ENCODE measurements at regions not wholly inside any gene's neighbourhood (a gene's known extent, or its start where the extent isn't known, plus 50 kb on each side); places are given as distances from the start of the nearest gene placed in this dataset. TPM values are rescaled to one million over a fixed set of nuclear protein-coding genes. Genes with fewer than 3 reads are reported as not detected.
"Not testable (repeated sequence)": the region's sequence is repeated elsewhere in the genome, so short reads cannot be mapped to it uniquely, and the experiment has no call there.

DNA sequence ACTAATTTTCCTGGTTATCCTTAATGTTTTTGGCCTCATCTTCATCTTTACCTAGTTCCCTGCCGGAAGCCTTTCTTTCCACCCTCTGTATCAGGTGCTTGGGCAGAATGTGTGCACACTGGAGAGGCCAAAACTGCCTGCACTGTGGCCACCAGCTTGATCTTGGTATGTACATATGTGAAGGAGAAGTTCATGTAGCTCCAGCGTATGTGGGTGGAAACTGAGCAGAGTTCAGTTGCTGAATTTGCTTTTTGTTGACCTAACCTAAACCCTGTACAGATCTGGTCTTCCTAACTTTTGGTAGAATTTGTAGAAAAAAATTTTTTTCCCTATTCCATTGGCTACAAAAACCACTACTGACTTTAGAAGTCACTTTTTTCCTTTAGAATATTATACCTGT is 65.9 kb upstream of the IGSF10 start:
- Histone ChIP-seq H3K9ac (ENCODE audit: insufficient read depth in 1 of 2, low read length in 2 of 2) (no peak overlapping the region), H3K4me3 (no peak overlapping the region), H3K4me1 (ENCODE audit: control insufficient read depth in 5 of 5, insufficient read depth in 5 of 5, low read length in 5 of 5) (no peaks in the 10 kb centered on the region), H3K27ac (ENCODE audit: low read depth in 1 of 2, low read length in 1 of 2) (no peak overlapping the region), H3K27me3 (ENCODE audit: control insufficient read depth in 3 of 3, insufficient read depth in 3 of 3, low read length in 2 of 3) (no peaks in the 10 kb centered on the region), H3K36me3 (ENCODE audit: control insufficient read depth in 4 of 4, insufficient read depth in 4 of 4, low read length in 4 of 4) (peaks cover 0 to 2% (median 0%) of the 10 kb centered on the region in 4 donors), H3K9me3 (ENCODE audit: control insufficient read depth in 4 of 4, insufficient read depth in 3 of 4, low read length in 3 of 4) (no peaks in the 10 kb centered on the region)
- TF ChIP-seq CTCF (IDR thresholded peaks at IDR 0.05; ENCODE audit: control extremely low read depth, extremely low read depth): no peak
- WGBS, 2 donors: 91 to 92% methylated on average over 2 of the region's 2 CpGs
- ATAC-seq (ENCODE audit: insufficient read depth, low FRiP score) (no peak), DNase-seq (no peak)

DNA sequence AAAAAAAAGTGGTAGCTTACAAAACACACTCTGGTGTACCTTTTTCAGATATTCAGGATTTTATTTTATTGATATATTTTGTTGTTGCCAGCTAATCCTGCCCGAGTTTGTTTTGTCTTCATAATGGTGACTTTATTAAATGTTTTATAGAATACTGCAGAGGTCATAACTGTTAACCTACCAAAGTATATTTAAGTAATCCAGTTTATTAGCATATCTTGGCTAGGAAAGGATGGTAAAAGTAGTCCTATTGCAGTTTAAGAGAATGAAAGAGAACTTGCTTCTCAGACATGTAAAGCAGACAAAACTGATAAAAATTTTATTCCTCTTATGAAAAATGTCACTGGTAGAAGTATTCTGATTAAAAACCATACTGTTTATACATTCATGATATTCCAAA is 59.2 kb upstream of the IGSF10 start:
- no peak for TF ChIP-seq CTCF (IDR thresholded peaks at IDR 0.05; ENCODE audit: control extremely low read depth, extremely low read depth)

GRCh38 chr3:151511433-151511832 is 50.6 kb upstream of the IGSF10 start:
- not testable (repeated sequence) for H3K4me3 ChIP-seq; H3K27ac ChIP-seq (ENCODE audit: low read depth in 1 of 2, low read length in 1 of 2); H3K9ac ChIP-seq (ENCODE audit: insufficient read depth in 1 of 2, low read length in 2 of 2); H3K9me3 ChIP-seq (ENCODE audit: control insufficient read depth in 4 of 4, insufficient read depth in 3 of 4, low read length in 3 of 4); H3K4me1 ChIP-seq (ENCODE audit: control insufficient read depth in 5 of 5, insufficient read depth in 5 of 5, low read length in 5 of 5); H3K27me3 ChIP-seq (ENCODE audit: control insufficient read depth in 3 of 3, insufficient read depth in 3 of 3, low read length in 2 of 3); ATAC-seq (ENCODE audit: insufficient read depth, low FRiP score); H3K36me3 ChIP-seq (ENCODE audit: control insufficient read depth in 4 of 4, insufficient read depth in 4 of 4, low read length in 4 of 4); DNase-seq
- 94 to 95% methylated on average over 2 of the region's 2 CpGs for WGBS, 2 donors

More for the DNA sequence above, 59.2 kb upstream of the IGSF10 start:
- ATAC-seq (ENCODE audit: insufficient read depth, low FRiP score) (no peak), DNase-seq (no peak)
- Histone ChIP-seq H3K36me3 (ENCODE audit: control insufficient read depth in 4 of 4, insufficient read depth in 4 of 4, low read length in 4 of 4) (peaks cover 0 to 2% (median 0%) of the 10 kb centered on the region in 4 donors), H3K4me1 (ENCODE audit: control insufficient read depth in 5 of 5, insufficient read depth in 5 of 5, low read length in 5 of 5) (no peaks in the 10 kb centered on the region), H3K9ac (ENCODE audit: insufficient read depth in 1 of 2, low read length in 2 of 2) (no peak overlapping the region), H3K9me3 (ENCODE audit: control insufficient read depth in 4 of 4, insufficient read depth in 3 of 4, low read length in 3 of 4) (peaks cover 0 to 3% (median 0%) of the 10 kb centered on the region in 4 donors), H3K27ac (ENCODE audit: low read depth in 1 of 2, low read length in 1 of 2) (no peak overlapping the region), H3K27me3 (ENCODE audit: control insufficient read depth in 3 of 3, insufficient read depth in 3 of 3, low read length in 2 of 3) (no peaks in the 10 kb centered on the region), H3K4me3 (no peak overlapping the region)
- WGBS, 2 donors: 87% methylated on average over 1 of the region's 1 CpG

Small RNA genes lying in the stretch of these regions (small RNA-seq; reads per million reads assigned to genes)
- not detected for gene MIR5186 (ENCODE audit: low replicate concordance)

Data from lung (tissue), 12 donors.